ENCODE measurements at regions not wholly inside any gene's neighbourhood (a gene's known extent, or its start where the extent isn't known, plus 50 kb on each side); places are given as distances from the start of the nearest gene placed in this dataset.

- DNase-seq: no peak
These were observed 223.2 kb downstream of the SYK start for GRCh38 chr9:91024841-91025240.

GRCh38 chr9:91025856-91026255 lies 224.2 kb downstream of the SYK start:
- DNase-seq: no peak

GRCh38 chr9:91026266-91026665 lies 224.6 kb downstream of the SYK start:
- DNase-seq: no peak

- no peak for DNase-seq
These were observed 225.4 kb downstream of the SYK start for GRCh38 chr9:91027005-91027404.

- DNase-seq: no peak
These were observed 226.7 kb downstream of the SYK start for GRCh38 chr9:91028166-91028827.

GRCh38 chr9:91029650-91030361 lies 228.2 kb downstream of the SYK start:
- DNase-seq: no peak

GRCh38 chr9:91032121-91032531 lies 230.5 kb downstream of the SYK start:
- DNase-seq: no peak

GRCh38 chr9:91033270-91033669 lies 231.7 kb downstream of the SYK start:
- DNase-seq: no peak

- DNase-seq: peak; percentile 51 to 63 (median 56)
These were observed 232.2 kb downstream of the SYK start for GRCh38 chr9:91033797-91034196.

GRCh38 chr9:91034521-91034920 lies 232.9 kb downstream of the SYK start:
- no peak for DNase-seq

- no peak for DNase-seq
These were observed 233.6 kb downstream of the SYK start for GRCh38 chr9:91034976-91035824.

GRCh38 chr9:91035825-91036208 lies 234.2 kb downstream of the SYK start:
- no peak for DNase-seq

- no peak for DNase-seq
These were observed 234.7 kb downstream of the SYK start for GRCh38 chr9:91036356-91036755.

- peak; percentile 68 to 77 (median 74) for DNase-seq
These were observed 235.3 kb downstream of the SYK start for GRCh38 chr9:91036826-91037510.

- peak; percentile 85 to 86 (median 86) for DNase-seq
These were observed 236.2 kb downstream of the SYK start for GRCh38 chr9:91037511-91038482.

GRCh38 chr9:91038483-91039124 lies 237.0 kb downstream of the SYK start:
- no peak for DNase-seq

- no peak for DNase-seq
These were observed 237.7 kb downstream of the SYK start for GRCh38 chr9:91039125-91039834.

GRCh38 chr9:91039835-91040140 lies 238.2 kb downstream of the SYK start:
- DNase-seq: no peak

GRCh38 chr9:91040371-91041215 lies 239.0 kb downstream of the SYK start:
- peak in 1 of 3 donors; percentile 28 for DNase-seq

GRCh38 chr9:91042024-91042423 lies 240.4 kb downstream of the SYK start:
- no peak for DNase-seq

All from suppressor macrophage treated with lipopolysaccharide for 1 hour (primary cell).